HG02973 (cell line): ENCODE measurements at regions not wholly inside any gene's neighbourhood (a gene's known extent, or its start where the extent isn't known, plus 50 kb on each side); places are given as distances from the start of the nearest gene placed in this dataset.

Experiments
- ATAC-seq: cut with Tn5 transposase; IDR thresholded peaks from one replicate; pipeline ENCODE4 v1.9.1; 2021; ENCODE audit warnings: moderate library complexity; ENCODE audit not compliant: unreplicated experiment

DNA sequence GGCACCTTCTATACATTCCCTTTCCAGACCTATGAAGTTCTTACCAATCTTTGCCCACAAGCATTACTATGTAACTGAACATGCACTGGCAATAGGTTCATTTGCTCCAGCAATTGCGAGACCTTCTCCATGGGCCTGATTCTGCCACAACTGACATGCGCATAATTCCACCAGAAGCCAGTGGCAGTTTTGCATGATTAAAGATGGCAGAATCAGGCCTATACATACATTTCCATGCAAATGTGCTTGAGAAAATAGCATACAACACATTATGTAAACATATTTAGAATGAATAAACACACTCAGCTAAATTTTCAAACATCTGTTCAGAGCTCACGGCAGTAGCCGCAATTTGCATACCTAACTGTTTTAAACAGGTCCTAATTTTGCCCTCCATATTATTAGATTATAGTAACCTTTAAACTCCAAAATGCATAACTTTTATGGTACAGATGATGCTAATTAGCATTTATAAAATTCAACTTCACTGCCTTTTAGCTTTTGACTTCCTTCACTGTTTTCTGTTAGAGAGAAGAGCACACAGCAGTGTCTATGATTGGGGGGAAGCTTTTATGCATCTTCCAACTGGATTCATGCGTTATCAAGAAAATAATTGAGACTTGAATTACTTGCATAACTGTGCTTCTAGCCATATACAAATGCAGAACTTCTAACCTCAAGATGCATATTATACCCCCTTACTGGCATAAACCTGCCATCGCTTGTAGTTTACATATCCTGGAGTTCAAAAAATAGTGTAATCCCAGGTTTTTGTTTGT is 155.3 kb upstream of the CDH19 start:
- no peak for ATAC-seq

DNA sequence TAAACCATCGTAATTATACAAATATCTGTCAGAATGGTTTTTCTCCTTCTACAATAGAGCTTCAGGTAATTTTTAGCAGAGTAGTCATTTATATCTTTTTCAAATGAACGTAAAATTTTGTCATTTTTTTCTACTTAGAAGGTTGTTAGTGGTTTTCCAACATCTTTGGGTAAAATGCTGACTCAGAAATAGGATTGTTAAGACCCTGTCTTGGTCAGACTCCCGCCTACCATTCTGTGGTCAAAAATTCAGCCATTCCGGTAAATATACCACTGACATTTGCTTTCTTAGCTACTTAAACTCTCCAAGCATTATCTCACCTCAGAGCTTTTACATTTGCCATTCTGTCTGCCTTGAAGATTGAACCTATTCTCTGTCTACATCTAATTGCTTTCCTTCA is 154.1 kb upstream of the CDH19 start:
- ATAC-seq = no peak

DNA sequence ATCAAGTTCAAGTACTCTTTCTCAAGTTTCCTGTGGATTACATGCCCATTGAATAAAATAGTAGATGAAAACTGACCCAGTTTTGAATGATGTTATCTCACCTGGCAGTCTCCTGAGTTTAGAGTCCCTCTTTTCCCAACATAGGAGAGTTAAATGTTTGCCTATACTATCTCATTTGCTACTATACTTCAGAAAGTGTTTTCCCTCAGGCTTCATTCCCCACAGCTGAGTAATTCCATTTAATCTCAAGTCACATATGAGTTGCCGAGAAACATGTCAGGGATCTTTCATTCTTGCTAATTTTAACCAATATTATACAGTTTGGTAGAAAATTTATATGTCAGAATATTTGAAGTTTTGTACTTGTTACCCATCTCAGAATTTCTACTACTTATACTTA is 150.4 kb upstream of the CDH19 start:
- no peak for ATAC-seq

DNA sequence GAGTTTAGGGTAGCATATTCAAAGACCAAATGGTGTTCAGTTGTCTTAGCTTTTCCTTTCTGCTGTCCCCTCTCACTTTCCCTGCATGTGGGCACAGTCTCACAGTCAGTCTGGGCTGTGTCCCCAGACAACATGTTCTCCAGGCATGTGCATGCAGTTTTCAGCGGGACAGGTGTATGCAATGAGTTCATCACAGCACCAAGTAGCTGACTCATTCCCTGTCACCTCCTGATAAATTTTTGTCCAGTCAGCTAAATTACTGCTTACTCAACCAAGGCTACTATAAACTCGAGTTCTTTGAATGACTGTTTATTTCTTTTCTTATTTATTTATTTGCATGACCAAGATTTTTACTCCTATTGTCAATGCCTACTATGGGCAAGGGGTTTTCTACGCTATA is 148.8 kb upstream of the CDH19 start:
- no peak for ATAC-seq

DNA sequence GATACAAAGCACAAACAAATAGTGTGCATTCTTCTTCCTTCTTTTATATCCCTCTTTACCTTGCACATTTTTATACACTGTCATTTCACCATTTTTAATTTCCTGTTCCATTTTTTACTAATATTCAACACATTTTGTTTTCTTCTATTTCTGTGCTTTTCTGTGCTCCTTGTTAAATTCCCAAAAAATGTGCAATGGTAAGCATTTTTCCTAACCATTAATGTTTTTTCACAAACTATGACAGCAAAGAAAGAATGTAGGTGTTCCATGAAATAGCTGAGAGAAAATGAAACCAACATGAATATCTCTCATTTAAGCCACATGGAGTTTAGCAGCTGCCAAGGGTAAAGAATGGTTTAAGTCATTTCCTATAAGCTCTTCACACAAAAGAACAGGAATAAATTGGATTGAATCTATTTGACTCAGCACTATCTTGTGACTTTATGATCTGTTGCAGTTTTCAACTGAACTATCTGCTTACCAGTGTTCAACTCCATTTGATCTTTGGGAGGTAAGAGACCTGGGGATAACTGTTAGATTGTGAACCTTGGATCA is 145.7 kb upstream of the CDH19 start:
- no peak for ATAC-seq

DNA sequence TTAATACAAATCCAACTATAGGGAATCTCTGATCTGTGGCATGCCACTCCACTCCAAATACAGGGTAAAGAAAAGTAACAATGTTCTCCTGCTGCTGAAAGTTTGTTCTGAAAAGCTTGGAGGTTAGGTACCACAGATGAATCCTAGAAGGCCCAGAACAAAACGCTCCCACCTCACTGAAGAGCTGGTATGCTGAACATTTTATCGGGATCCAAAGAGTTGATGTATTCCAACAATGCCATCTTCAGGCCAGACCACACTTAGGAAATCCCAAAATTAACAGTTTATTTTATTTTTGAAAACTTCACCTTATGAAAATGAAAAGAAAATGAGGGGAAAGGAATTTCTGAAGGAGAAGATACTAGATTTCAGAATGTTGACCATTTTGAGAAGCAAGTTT is 145.1 kb upstream of the CDH19 start:
- ATAC-seq = no peak

DNA sequence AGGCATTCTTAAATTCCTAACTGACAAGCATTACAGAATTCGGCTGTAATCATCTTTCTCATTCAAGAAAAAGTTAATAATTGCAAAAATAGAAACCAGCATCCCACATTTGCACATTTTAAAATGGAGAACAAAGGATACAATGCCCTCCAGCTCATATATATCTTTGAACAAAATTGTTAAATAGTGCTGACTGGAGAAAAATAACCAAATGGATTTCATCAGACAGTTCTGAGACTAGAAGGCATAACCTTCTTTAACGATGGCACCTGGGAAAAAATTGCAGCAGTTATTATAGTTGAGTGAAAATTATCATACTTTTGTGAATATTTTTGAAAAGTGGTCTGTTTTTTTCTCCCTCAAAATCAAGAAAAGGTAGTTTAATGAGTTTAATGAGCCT is 138.9 kb upstream of the CDH19 start:
- ATAC-seq = no peak

DNA sequence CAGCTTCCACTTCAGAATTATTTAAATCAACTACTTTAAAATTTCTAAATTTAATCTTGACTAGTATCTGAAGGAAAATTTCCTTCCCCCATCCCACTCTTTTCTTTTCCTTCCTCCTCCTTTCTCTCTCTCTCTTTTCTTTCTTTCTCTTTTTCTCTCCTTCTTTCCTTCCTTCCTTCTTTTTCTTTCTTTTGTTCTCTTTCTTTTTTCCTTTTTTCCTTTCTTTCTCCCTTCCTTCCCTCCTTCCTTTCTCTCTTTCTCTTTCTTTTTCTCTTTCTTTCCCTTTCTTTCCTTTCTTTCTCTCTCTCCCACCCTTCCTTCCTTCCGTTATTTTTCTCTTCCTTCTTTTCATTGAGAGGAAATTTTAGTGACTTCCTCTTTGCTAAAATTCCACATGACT is 132.0 kb upstream of the CDH19 start:
- ATAC-seq = no peak

DNA sequence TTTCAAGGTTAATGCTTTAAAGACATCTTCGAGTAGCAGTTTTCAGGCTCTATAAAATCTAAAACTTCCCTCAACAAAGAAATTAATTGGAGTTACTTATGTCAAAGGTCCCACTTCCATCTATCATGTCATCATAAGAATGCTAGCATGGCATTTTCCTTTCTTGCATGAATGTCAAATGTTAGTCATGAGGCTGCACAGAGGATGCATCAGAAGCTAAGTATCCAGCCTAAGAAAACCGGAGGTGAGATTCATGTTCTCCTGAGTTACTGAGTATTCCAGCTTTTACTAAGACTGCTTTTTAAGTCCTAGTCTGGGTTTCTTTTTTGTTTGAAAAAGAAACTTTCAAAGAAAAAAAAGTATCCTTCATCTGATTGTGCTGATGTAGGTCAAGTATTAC is 130.6 kb upstream of the CDH19 start:
- no peak for ATAC-seq

DNA sequence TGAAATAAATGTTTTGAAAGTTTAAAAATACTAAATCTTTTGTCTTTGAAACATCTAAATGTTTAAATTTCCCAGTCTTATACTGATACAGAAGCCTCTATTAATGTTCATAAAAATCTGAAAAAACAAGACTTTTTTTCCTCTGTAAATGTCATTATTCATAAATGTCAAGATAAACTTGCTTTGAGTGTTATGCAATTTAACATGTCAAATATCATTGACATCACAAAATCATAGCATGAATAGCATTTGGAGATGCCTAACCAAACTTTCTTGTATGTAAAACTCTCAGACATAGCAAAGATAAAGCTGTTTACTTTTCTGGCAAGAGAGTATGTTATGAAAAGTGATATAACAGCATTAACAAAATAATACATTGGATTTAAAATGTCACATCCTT is 128.0 kb upstream of the CDH19 start:
- no peak for ATAC-seq

DNA sequence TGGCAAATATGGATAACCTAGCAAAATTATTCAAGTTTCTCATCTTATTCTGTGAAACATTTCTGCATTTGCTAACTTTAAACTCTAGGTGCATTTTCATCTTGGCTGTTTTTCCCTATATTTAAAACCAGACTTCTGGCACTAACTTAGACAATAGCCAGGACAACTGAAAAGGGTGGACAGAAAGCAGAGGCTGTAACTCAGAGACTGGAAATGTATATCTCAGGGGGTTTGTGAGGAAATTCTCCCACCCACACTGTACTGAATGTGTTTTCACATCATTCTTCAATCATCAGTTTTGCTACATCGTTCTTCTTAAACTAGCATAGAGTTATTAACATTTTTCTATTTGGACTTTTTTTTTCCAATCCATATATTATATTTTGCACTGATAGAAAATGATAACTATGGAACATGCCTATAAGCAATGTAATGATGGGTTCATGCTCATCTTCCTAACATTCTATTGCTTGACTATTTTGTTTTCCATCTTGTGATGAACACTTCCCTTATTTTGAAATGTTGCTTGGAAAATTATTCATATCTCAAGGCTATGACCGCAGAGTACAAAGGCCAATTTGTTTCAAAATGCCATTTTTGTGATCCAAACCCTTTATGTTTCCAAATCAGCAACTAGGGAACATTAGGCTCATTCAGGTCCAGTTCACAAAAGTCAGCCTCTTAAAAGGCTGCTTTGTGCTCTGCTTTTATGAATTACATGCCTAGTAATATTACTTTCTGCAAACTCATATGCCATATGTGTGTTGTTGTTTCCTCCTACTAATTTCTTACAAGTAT is 125.8 kb upstream of the CDH19 start:
- ATAC-seq = no peak

DNA sequence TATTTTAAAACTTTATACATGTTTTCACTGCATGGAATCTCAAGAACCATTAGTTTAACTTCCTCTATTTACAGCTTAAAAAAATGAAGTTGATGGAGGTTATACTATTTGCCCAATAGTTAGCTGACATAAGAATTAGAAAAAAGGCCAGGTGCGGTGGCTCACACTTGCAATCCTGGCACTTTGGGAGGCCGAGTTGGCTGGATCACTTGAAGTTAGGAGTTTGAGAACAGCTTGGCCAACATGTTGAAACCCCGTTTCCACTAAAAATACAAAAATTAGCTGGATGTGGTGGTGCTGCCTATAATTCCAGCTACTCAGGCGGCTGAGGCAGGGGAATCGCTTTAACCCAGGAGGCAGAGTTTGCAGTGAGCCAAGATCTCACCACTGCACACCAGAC is 125.1 kb upstream of the CDH19 start:
- ATAC-seq = no peak

DNA sequence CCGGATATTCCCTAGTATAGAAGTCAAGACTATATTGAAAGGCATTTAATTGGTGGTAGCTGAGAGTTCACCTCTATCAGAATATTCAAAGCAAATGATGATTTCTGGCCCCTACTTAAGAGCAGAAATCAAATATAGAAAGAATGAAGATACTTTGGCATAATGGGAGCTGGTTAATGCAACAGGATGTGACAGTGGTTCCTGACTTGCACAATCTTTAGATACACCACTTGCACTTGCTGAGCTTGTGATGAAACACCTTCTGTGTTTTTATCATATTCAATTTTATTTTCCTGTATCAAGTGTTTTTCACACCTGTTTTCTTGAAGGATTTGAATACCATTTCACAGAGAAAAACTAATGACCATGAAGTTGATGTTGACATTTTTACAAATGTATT is 124.1 kb upstream of the CDH19 start:
- ATAC-seq = no peak

DNA sequence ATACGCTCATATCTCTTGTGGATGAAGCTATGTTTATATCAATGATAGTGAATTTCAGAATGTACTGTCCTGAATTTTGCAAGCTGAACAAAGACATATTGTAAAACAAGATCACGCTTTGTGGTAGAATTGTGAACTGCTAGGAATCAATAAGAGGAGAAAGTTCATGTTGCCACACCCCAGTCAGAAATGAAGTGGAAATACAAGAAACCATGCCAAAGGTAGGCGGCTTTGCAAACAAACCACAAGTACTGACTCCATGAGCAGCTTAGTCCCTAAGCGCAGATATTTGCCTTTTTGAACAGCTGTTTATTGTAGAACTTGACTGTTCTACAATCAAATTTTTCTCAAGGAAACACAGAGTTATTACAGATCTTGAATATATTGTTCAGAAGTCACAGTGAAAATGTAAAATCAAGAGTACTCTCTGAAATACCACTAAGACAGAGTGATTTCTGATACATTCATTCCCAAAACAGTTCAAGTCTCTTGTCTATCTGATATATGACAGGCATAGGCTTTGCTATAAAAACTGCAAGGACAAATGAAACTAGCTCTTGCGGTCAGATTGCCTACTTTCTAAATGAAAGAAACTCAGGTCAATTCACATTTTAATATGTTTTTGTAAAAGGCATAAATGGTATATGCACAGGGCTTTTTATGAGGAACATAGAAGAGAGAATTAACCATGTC is 120.9 kb upstream of the CDH19 start:
- no peak for ATAC-seq

DNA sequence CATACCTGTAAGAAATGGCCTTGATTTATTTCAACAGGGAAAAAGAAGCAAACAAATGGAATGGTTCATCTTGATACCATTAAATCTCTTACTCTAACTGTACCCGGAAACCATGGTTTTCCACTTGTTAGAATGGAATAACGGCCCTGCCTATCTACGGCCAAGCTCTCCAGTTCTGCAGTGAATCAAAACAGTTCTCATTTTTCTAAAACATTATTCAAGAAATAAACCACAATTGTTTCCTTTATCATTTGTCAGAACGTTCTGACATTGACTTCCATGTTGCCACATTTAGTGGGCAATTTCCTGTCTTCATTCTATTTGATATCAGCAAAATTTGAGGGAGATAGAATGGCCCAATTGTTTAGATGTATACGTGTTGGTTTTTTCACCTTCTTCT is 118.8 kb upstream of the CDH19 start:
- ATAC-seq = no peak

DNA sequence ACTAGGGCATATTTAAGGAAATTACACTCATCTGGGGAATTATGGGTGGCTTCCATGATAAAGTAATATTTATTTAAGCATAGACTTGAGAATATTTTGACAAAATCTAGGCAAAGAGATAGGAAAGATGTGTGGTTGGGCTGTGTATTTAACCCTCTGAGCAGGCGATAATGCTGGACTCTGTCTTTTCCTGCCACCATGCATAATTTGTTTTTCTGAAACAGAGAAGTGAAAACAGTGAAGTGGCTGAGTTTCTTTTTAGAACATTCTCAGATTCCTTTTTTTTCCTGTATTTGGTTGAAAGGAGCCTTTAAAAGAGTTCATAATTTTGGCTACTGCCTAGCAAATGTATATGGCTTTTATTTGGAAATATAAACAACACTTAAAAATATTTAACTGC is 104.8 kb upstream of the CDH19 start:
- no peak for ATAC-seq

DNA sequence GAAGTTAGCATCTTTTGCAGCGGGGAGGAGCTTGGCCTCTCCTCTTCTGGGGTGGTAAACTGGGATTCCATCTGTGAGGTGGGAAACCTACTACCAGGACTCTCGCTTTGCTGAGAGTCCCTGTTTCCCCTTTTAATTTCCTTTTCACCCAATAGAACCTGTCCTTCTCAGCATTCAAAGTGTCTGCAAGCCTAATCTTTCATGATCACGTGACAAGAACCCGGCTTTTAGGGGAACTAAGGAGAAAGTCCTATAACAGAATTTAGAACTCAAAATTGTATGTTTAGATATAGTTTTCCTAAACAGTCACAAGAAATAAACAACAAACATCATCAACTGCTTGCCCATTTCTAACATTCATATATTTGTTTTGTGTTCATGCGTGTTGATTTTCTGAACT is 103.6 kb upstream of the CDH19 start:
- ATAC-seq = no peak

DNA sequence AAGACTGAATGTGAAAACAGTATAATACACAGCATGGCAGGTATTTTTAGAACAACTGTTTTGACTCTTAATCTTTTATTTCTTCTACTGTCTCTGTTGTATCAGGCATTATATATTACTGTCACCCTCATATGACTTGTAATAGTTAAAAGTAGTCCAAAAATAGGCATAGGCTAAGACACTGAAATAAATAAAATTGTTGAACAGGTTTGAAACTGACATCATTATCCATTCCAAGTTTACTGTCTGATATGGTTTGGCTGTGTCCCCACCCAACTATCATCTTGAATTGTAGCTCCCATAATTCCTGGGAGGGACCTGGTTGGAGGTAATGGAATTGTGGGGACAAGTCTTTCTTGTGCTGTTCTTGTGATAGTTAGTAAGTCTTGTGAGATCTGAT is 91.4 kb upstream of the CDH19 start:
- ATAC-seq = no peak

DNA sequence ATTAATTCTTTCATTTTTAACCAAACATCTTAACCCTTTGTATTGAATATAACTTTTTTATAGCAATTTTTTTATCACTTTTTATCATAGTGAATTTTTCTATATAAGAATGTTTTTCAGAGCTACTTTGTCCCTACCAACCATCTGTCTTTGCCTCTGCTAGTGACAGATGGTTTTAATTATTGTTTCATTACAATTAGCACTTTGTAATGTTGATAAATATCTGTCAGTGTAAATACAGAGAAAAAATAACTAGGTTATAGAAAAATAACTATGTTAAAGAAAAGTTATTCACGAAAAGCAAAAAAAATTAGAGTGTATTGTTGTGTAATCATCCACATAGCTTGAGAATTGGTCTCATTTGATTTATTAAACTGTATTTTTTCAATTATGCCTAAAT is 91.0 kb upstream of the CDH19 start:
- ATAC-seq = no peak

DNA sequence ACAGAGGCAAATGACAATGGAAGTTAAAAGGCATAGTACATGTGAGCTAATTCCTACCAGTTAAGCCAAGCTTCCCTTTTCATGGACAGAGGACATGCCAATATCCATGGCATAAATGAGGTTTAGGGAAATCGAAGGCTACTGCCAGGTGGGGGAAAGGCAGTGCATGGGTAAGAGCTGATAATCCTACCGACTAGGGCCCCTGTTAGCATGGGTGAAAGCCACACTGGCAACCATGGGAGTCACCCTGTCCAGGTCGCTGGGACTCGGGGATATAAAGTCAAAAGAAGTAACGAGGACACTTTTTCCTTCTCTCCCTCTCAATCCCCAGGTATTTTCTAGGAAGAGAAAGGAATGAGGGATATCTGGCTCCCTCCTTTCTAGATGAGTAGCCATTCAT is 83.7 kb upstream of the CDH19 start:
- no peak for ATAC-seq

DNA sequence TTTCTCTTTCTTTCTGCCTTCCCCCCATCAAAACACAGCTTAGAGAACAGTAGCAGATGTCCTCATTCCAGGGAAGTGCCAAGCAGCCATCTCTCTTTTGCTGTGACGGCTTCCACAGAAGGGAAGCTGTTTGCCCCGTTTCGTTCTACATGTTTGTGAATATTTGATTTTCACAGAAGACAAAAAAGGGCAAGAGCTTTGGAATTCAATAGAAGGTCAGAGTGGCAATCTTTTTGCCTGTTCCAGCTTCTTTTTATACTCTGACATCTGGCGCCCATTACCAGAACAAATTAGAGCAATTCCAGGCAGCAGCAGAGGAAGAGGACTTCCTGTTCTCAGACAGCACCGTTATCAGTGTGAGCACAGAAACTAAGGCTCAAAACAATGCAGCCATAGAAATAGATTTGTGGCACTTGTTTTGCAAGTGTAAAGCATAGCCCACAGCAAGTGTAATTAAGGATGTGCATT is 79.0 kb upstream of the CDH19 start:
- no peak for ATAC-seq

DNA sequence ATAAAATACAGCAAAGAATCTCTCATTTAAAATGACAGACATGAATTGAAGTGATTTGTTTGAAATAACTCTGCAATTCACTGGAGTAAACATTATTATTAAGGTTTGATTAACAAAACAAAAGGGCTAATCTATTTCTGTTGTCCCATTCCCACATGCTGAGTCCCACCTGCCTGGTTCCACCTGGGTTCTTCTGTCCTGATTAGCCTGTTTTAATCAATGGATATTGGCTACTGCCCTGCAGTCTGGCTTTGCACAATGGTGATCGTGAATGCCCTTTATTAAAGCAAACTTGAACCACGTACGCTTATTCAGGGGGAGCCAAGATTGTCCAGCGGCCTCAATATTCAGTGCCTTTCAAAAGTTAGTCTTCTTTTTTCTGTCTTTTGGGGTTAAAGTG is 72.8 kb upstream of the CDH19 start:
- no peak for ATAC-seq
